H7 (cell line): ENCODE measurements at regions not wholly inside any gene's neighbourhood (a gene's known extent, or its start where the extent isn't known, plus 50 kb on each side); places are given as distances from the start of the nearest gene placed in this dataset.

ENCODE experiments used
- DNase-seq: peaks from one replicate; pipeline ENCODE4 v3.0.0; 2012
- H3K27me3 ChIP-seq: 2 replicates; pipeline ENCODE4 v1.6.0; 2011; ENCODE audit warnings: mild to moderate bottlenecking, low read length; ENCODE audit not compliant: control insufficient read depth, insufficient read depth
- H3K36me3 ChIP-seq: replicated peaks from 2 replicates; pipeline ENCODE4 v1.5.1; 2011; ENCODE audit warnings: low read length; ENCODE audit not compliant: control insufficient read depth, insufficient read depth
- H3K4me3 ChIP-seq: 2 replicates; pipeline ENCODE4 v1.5.1; 2011; ENCODE audit warnings: low read depth, mild to moderate bottlenecking, control low read depth, low read length, moderate library complexity; ENCODE audit not compliant: insufficient read depth

GRCh38 chr20:62539198-62540045 is 63.6 kb upstream of the GATA5 start:
- Histone ChIP-seq H3K27me3 (no peaks in the 10 kb centered on the region), H3K36me3 (no peaks in the 10 kb centered on the region)
- peak; percentile 73 for DNase-seq

GRCh38 chr20:62540504-62540903 is 64.7 kb upstream of the GATA5 start:
- no peaks in the 10 kb centered on the region for H3K27me3 ChIP-seq
- H3K36me3 ChIP-seq: no peaks in the 10 kb centered on the region
- DNase-seq: peak; percentile 82
- H3K4me3 ChIP-seq: no peak overlapping the region

More at GRCh38 chr20:62539198-62540045, 63.6 kb upstream of the GATA5 start:
- H3K4me3 ChIP-seq: no peak overlapping the region

- Histone ChIP-seq H3K36me3 (no peaks in the 10 kb centered on the region), H3K27me3 (no peaks in the 10 kb centered on the region), H3K4me3 (no peak overlapping the region)
- DNase-seq: no peak
Observed at GRCh38 chr20:62542862-62543261, 67.1 kb upstream of the GATA5 start.

GRCh38 chr20:62543470-62544302 is 67.9 kb upstream of the GATA5 start:
- H3K27me3 ChIP-seq: no peaks in the 10 kb centered on the region
- H3K36me3 ChIP-seq: no peaks in the 10 kb centered on the region
- no peak overlapping the region for H3K4me3 ChIP-seq
- DNase-seq: no peak

- H3K27me3 ChIP-seq: no peaks in the 10 kb centered on the region
- no peak overlapping the region for H3K4me3 ChIP-seq
- DNase-seq: no peak
- H3K36me3 ChIP-seq: no peaks in the 10 kb centered on the region
Observed at GRCh38 chr20:62544505-62545055, 68.8 kb upstream of the GATA5 start.

- H3K36me3 ChIP-seq: no peaks in the 10 kb centered on the region
- H3K27me3 ChIP-seq: peaks cover 2% of the 10 kb centered on the region; the same call in 1 of the 2 replicates
- H3K4me3 ChIP-seq: no peak overlapping the region
- DNase-seq: no peak
Observed at GRCh38 chr20:62545271-62545670, 69.5 kb upstream of the GATA5 start.

- Histone ChIP-seq H3K27me3 (peaks cover 8% of the 10 kb centered on the region), H3K4me3 (no peak overlapping the region), H3K36me3 (no peaks in the 10 kb centered on the region)
- no peak for DNase-seq
Observed at GRCh38 chr20:62545901-62546525, 70.2 kb upstream of the GATA5 start.

GRCh38 chr20:62546606-62547005 is 70.8 kb upstream of the GATA5 start:
- no peak for DNase-seq
- H3K4me3 ChIP-seq: no peak overlapping the region
- peaks cover 14% of the 10 kb centered on the region for H3K27me3 ChIP-seq
- no peaks in the 10 kb centered on the region for H3K36me3 ChIP-seq

- Histone ChIP-seq H3K27me3 (peaks cover 17% of the 10 kb centered on the region), H3K36me3 (no peaks in the 10 kb centered on the region), H3K4me3 (no peak overlapping the region)
- no peak for DNase-seq
Observed at GRCh38 chr20:62547364-62547763, 71.6 kb upstream of the GATA5 start.

- DNase-seq: peak; percentile 61
- Histone ChIP-seq H3K4me3 (no peak overlapping the region), H3K36me3 (no peaks in the 10 kb centered on the region), H3K27me3 (peaks cover 17% of the 10 kb centered on the region)
Observed at GRCh38 chr20:62548471-62548870, 72.7 kb upstream of the GATA5 start.

GRCh38 chr20:62549029-62549428 is 73.2 kb upstream of the GATA5 start:
- Histone ChIP-seq H3K4me3 (no peak overlapping the region), H3K27me3 (peaks cover 17% of the 10 kb centered on the region), H3K36me3 (no peaks in the 10 kb centered on the region)
- peak; percentile 66 for DNase-seq

- Histone ChIP-seq H3K36me3 (no peaks in the 10 kb centered on the region), H3K27me3 (peaks cover 17% of the 10 kb centered on the region), H3K4me3 (no peak overlapping the region)
- no peak for DNase-seq
Observed at GRCh38 chr20:62549499-62550086, 73.8 kb upstream of the GATA5 start.

- H3K27me3 ChIP-seq: peaks cover 17% of the 10 kb centered on the region
- DNase-seq: no peak
- no peaks in the 10 kb centered on the region for H3K36me3 ChIP-seq
- H3K4me3 ChIP-seq: peak overlapping the region; percentile 28; the same call in 1 of the 2 replicates
Observed at GRCh38 chr20:62550087-62550632, 74.4 kb upstream of the GATA5 start.
